Cardiac fibroblast (primary cell): ENCODE measurements at regions not wholly inside any gene's neighbourhood (a gene's known extent, or its start where the extent isn't known, plus 50 kb on each side); places are given as distances from the start of the nearest gene placed in this dataset.

Experiments
- DNase-seq, 2 donors: peaks; one replicate each; pipeline versions ENCODE4 v3.0.0 to v3.0.0-alpha.2; 2010; ENCODE audit warnings: low read depth in 2 of 2
- H3K4me3 ChIP-seq, 2 donors: replicated peaks in 1 of 2; 1 replicate in 1 of 2; 2 replicates in 1 of 2; pipeline ENCODE4 v1.5.1; 2011; ENCODE audit warnings: low read depth in 2 of 2, low read length in 2 of 2, mild to moderate bottlenecking in 2 of 2, moderate library complexity in 1 of 2
- TF ChIP-seq, protein P1 (sequence below): IDR thresholded peaks from one replicate; pipeline ENCODE4 v1.5.1; 2011; ENCODE audit warnings: low read depth, mild to moderate bottlenecking, low read length, inconsistent platforms

DNA sequence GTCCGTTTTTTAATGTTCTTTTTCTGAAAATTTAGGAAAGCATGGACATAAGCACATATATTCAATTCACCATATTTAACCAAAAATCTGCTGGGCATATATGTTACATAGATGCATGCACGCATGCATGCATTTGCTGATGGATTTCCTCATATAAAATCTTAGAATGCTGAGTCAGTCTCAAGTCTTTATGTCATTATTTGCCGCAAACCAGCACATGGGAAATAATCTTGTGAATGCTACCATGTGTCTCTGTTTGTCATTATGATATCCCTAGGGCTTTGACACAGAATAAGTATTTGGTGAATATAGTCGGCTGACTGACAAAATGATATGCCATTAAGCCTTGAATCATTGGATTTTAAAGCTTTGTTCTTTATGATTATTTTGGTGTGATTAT, 776.5 kb downstream of the KCNT2 start:
- TF ChIP-seq, protein P1, sequence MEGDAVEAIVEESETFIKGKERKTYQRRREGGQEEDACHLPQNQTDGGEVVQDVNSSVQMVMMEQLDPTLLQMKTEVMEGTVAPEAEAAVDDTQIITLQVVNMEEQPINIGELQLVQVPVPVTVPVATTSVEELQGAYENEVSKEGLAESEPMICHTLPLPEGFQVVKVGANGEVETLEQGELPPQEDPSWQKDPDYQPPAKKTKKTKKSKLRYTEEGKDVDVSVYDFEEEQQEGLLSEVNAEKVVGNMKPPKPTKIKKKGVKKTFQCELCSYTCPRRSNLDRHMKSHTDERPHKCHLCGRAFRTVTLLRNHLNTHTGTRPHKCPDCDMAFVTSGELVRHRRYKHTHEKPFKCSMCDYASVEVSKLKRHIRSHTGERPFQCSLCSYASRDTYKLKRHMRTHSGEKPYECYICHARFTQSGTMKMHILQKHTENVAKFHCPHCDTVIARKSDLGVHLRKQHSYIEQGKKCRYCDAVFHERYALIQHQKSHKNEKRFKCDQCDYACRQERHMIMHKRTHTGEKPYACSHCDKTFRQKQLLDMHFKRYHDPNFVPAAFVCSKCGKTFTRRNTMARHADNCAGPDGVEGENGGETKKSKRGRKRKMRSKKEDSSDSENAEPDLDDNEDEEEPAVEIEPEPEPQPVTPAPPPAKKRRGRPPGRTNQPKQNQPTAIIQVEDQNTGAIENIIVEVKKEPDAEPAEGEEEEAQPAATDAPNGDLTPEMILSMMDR, result no peak
- no peak for DNase-seq
- no peak overlapping the region for H3K4me3 ChIP-seq

DNA sequence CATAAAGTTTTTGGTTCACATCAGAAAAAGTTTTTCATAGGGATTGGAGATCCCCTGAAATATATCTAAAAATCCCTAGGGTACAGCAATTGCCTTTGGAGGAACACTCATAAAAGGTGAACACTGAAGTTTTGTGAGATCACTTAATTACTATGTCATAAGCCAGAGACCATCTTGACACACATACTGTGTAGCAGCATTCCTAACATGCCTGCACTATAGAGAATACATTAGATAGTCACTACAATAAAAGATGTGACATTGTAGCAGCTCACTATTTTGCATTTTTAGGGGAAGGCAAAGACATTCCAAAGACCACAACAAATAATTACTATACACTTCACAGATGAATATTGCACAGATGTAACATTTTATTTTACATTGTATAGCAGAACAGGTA, 779.9 kb downstream of the KCNT2 start:
- TF ChIP-seq, protein P1, result no peak
- no peak for DNase-seq
- no peak overlapping the region for H3K4me3 ChIP-seq

DNA sequence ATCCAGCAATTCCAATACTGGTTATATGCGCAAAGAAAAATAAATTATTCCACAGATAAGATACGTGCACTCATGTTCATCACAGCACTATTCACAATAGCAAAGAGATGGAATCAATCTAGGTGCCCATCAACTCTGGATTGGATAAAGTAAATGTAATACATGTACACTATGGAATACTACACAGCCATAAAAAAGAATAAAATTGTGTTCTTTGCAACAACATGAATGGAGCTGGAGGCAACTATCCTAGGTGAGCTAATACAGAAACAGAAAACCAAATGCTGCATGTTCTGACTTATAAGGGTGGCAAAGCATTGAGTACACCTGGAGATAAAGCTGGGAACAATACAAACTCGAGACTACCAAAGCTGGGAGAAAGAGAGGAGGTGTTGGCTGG, 787.3 kb downstream of the KCNT2 start:
- no peak overlapping the region for H3K4me3 ChIP-seq
- no peak for DNase-seq
- TF ChIP-seq, protein P1, result no peak

DNA sequence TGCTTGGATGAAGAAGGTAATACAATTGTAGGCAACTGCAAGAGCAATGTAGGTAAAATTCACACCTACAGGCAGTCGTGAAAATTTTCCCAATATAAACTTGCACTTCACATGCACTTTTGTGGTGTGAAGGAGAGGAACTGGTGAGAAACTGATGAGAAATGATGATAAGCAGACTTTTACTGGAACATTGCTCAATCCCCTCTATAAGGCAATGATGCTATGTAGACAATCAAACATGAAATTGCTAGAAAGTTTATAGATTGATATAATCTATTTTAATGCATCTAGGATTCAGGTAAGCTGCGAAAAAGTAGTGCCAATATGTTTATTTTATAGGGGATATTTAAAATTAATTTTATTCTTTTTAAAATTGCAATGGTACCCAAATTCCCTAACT, 802.2 kb downstream of the KCNT2 start:
- no peak overlapping the region for H3K4me3 ChIP-seq
- DNase-seq, result no peak
- TF ChIP-seq, protein P1, result no peak

DNA sequence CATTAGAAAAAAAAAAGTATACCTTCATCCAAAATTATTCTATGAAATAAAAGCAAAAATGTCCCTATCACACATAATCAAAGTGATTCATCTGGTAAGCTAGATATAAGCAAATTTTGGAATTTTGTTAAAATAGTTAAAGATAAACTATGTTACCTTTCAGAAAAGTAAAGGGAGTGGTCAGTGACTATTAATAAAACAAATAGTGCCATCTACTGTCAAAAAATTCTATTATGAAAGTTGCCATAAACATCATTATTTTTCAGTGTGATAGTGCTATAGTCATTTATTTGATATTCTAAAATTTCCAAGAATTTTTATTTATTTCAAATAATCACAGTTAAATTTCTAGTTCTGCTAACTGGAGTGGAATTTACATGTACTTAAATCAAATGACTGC, 803.7 kb downstream of the KCNT2 start:
- no peak overlapping the region for H3K4me3 ChIP-seq
- TF ChIP-seq, protein P1, result no peak
- DNase-seq, result no peak

DNA sequence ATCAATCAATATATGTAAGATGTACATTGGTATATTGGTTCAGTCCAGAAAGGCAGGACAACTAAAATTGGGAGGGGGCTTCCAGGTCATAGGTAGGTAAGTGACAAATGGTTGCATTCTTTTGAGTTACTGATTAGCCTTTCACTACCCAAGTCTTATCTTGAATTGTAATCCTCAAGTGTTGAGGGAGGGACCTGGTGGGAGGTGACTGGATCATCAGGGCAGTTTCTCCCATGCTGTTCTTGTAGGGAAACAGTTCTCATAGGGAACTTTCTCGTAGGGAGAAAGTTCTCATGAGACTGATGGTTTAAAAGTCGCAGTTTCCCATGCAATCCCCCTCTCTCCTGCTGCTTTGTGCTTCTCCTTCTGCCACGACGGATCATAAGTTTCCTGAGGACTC, 809.2 kb downstream of the KCNT2 start:
- TF ChIP-seq, protein P1, result no peak
- DNase-seq, result no peak
- H3K4me3 ChIP-seq, result no peak overlapping the region

DNA sequence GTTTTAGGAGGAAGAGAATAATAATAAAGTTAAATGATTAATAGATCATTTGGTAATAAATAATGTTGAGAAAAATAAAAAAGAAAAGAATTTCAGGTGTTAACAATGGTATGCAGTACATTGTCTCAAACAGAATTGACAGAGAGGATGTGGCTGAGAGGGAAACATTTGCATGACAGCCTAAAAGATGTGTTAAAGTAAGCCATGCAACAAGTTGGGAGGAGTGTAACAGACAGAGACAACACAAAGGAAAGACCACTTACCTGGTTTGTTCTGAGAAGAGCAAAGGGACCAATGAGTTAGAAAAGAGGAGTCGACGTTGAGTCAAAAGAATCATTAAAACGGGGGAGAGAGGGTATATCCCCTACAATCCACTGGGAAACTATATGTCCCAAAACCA, 814.0 kb downstream of the KCNT2 start:
- DNase-seq, result no peak
- no peak overlapping the region for H3K4me3 ChIP-seq
- TF ChIP-seq, protein P1, result no peak
